ENCODE measurements at regions not wholly inside any gene's neighbourhood (a gene's known extent, or its start where the extent isn't known, plus 50 kb on each side); places are given as distances from the start of the nearest gene placed in this dataset.

DNA sequence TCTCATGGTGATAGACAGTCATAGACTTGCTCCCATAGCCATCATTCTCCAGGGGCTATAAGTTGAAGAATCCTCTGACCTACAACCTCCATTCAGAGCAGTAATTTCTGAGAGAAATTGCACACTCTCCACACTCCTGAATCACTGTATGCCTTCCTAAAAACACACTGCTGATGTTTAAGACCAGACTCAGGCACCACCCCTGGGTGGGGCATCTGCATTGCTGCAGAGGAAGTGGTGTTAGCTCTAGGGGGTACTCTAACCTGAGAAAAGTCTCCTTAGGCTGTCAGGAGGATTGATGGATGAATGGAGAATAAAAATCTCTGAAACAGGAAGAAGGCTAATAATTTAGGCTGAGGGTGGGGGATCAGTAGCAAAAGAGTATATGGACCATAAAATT, 436.1 kb downstream of the DAD1 start:
- TF ChIP-seq POLR2AphosphoS5 (IDR thresholded peaks at IDR 0.05; ENCODE audit: low read depth, low read length): no peak
- TF ChIP-seq, protein P1, sequence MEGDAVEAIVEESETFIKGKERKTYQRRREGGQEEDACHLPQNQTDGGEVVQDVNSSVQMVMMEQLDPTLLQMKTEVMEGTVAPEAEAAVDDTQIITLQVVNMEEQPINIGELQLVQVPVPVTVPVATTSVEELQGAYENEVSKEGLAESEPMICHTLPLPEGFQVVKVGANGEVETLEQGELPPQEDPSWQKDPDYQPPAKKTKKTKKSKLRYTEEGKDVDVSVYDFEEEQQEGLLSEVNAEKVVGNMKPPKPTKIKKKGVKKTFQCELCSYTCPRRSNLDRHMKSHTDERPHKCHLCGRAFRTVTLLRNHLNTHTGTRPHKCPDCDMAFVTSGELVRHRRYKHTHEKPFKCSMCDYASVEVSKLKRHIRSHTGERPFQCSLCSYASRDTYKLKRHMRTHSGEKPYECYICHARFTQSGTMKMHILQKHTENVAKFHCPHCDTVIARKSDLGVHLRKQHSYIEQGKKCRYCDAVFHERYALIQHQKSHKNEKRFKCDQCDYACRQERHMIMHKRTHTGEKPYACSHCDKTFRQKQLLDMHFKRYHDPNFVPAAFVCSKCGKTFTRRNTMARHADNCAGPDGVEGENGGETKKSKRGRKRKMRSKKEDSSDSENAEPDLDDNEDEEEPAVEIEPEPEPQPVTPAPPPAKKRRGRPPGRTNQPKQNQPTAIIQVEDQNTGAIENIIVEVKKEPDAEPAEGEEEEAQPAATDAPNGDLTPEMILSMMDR (IDR thresholded peaks at IDR 0.05): no peak
- TF ChIP-seq, protein P2, sequence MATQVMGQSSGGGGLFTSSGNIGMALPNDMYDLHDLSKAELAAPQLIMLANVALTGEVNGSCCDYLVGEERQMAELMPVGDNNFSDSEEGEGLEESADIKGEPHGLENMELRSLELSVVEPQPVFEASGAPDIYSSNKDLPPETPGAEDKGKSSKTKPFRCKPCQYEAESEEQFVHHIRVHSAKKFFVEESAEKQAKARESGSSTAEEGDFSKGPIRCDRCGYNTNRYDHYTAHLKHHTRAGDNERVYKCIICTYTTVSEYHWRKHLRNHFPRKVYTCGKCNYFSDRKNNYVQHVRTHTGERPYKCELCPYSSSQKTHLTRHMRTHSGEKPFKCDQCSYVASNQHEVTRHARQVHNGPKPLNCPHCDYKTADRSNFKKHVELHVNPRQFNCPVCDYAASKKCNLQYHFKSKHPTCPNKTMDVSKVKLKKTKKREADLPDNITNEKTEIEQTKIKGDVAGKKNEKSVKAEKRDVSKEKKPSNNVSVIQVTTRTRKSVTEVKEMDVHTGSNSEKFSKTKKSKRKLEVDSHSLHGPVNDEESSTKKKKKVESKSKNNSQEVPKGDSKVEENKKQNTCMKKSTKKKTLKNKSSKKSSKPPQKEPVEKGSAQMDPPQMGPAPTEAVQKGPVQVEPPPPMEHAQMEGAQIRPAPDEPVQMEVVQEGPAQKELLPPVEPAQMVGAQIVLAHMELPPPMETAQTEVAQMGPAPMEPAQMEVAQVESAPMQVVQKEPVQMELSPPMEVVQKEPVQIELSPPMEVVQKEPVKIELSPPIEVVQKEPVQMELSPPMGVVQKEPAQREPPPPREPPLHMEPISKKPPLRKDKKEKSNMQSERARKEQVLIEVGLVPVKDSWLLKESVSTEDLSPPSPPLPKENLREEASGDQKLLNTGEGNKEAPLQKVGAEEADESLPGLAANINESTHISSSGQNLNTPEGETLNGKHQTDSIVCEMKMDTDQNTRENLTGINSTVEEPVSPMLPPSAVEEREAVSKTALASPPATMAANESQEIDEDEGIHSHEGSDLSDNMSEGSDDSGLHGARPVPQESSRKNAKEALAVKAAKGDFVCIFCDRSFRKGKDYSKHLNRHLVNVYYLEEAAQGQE (IDR thresholded peaks at IDR 0.05; ENCODE audit: insufficient read depth in 1 of 2, low read depth in 2 of 2, low read length in 1 of 2): no peak
- no peak for TF ChIP-seq SIN3A (IDR thresholded peaks at IDR 0.05; ENCODE audit: borderline replicate concordance, insufficient read depth, low read depth, low read length)
- no peak for TF ChIP-seq TCF7L2 (IDR thresholded peaks at IDR 0.05; ENCODE audit: low read depth, low read length)
